GM12865 (cell line): ENCODE measurements at regions not wholly inside any gene's neighbourhood (a gene's known extent, or its start where the extent isn't known, plus 50 kb on each side); places are given as distances from the start of the nearest gene placed in this dataset.

Experiments
- DNase-seq: peaks from one replicate; pipeline ENCODE4 v3.0.0; 2010; ENCODE audit warnings: low read depth
- H3K4me3 ChIP-seq: 2 replicates; pipeline ENCODE4 v1.5.1; 2011; ENCODE audit warnings: mild to moderate bottlenecking, low read depth, low read length, control low read depth
- TF ChIP-seq, protein P1 (sequence below): IDR thresholded peaks from 2 replicates; pipeline ENCODE4 v1.5.1; 2011; ENCODE audit warnings: low read length, control low read depth, low read depth, inconsistent platforms; ENCODE audit not compliant: insufficient read depth; ENCODE audit errors: missing control alignments

DNA sequence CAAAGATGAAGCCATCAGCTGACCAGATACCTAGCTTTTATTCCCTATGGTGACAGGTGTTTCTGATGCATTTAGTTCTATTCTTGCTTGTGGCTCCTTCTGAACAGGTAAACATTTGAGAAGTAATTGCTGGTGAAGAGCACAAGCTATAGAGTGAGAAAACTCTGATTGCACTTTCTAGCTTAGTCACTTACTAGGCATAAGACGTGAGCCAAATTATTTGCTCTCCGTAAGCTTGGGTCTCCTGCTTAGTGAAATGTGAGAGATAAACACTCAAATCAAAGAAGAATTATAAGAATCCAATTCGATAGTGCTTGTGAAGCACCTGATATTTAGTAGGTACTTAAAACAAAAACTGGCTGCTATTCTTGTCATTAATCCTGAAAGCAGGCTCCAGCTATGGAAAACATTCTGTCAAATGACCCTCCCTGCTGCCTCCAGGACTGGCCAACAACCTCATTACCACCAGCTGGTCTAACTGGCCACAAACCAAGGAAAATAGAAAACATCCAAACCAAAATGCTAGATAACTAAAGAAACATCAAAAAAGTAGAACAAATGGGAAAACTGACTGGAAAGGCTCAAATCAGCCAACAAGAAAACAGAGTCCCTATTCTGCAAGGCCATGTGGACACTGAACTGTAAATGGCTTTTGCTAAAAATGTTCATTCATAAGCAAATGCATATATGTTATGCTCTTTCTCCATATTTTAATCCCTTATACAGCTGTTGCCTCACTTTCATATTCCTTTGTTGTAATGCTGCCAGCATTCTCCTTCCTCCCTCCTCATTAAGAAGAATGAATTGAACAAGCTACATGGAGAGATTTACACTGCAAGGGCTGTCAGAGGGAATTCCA, 616.1 kb downstream of the DTWD2 start:
- no peak for DNase-seq
- H3K4me3 ChIP-seq, result no peak overlapping the region
- TF ChIP-seq, protein P1, sequence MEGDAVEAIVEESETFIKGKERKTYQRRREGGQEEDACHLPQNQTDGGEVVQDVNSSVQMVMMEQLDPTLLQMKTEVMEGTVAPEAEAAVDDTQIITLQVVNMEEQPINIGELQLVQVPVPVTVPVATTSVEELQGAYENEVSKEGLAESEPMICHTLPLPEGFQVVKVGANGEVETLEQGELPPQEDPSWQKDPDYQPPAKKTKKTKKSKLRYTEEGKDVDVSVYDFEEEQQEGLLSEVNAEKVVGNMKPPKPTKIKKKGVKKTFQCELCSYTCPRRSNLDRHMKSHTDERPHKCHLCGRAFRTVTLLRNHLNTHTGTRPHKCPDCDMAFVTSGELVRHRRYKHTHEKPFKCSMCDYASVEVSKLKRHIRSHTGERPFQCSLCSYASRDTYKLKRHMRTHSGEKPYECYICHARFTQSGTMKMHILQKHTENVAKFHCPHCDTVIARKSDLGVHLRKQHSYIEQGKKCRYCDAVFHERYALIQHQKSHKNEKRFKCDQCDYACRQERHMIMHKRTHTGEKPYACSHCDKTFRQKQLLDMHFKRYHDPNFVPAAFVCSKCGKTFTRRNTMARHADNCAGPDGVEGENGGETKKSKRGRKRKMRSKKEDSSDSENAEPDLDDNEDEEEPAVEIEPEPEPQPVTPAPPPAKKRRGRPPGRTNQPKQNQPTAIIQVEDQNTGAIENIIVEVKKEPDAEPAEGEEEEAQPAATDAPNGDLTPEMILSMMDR, result no peak

DNA sequence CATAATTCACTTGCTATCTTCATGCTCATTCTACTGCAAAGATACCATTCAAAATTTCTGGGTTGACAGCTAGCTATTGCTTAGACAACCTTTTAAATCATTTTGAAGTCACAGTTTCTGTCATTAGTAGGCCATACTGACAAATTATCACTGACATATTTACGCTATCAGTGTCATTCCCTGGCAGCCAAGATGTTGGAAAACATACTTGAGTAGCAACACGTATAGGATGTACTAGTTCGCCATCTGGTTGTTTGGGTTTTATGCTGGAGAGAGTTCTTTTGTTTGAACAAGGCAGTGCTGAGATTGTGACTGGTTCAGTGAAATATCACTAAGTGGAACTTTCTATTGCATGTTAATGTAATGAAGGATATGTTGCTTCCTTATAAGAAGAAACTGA, 621.9 kb downstream of the DTWD2 start:
- DNase-seq, result no peak
- TF ChIP-seq, protein P1, result no peak
- no peak overlapping the region for H3K4me3 ChIP-seq

DNA sequence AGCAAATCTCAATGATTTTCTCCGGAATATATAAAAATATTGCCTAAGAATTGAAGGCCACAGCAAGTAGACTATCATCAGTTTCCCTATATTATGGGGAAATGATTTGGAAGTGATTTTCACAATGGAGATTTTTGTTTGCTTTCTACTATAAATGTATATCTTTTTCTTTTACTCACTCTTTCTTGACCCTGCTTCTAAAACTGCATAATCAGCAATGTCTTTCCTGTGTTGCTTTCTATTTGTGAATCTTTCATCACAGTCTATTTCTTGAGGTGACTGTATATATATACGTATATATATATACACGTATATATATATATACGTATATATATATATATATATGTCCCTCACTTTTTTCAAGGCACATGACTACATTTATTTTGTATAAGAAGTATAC, 622.6 kb downstream of the DTWD2 start:
- TF ChIP-seq, protein P1, result no peak
- H3K4me3 ChIP-seq, result no peak overlapping the region
- DNase-seq, result no peak

DNA sequence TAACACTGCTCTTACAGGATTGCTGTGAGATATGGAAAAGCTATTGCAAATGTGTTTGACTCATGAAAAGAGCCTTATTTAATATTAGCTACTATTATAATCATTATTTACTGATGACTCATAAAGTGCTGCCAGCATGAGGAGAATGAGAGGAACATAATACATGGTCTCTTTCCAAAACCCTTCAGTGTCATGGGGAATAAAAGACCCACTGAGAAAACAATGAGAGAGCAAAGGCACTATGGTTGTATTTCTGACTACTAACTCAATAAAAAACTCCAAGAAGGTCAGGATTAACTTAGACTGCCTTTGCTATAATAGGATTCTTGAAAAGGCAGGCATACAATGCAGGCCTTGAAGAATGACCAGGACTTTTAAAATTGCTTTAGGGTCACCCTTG, 633.5 kb downstream of the DTWD2 start:
- DNase-seq, result no peak
- no peak overlapping the region for H3K4me3 ChIP-seq
- TF ChIP-seq, protein P1, result no peak

DNA sequence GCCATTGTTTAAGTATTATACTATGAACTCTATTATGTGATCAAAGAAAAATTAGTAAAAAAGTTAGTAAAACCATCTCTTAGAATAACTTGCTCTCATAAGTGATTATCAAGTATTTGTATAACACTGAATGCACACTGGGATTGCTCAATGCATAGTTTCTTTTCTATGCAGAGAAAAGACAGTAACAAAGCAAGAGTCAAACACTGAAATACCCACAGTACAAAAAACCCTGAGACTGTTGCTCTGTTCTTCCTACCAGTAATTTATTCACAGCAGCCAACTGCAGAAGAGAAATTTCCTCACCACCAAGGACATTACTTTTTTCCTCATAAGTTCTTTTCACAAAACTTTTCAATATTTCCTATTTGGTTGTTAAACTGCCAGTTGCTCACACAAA, 634.4 kb downstream of the DTWD2 start:
- no peak overlapping the region for H3K4me3 ChIP-seq
- TF ChIP-seq, protein P1, result no peak
- no peak for DNase-seq

DNA sequence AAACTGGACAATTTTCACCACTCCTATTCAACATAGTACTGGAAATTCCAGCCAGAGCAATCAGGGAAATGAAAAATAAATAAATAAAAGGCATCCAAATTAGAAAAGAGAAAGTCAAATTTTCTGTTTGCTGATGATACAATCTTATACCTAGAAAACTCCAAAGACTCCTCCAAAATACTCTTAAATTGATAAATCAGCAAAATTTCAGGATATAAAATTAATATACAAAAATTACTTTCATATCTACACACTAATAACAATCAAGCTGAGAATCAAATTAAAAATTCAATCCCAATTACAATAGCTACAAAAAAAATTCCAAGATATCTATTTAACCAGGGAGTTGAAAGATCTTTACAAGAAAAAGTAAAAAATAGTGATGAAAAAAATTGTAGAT, 651.9 kb downstream of the DTWD2 start:
- H3K4me3 ChIP-seq, result no peak overlapping the region
- no peak for DNase-seq
- TF ChIP-seq, protein P1, result no peak

DNA sequence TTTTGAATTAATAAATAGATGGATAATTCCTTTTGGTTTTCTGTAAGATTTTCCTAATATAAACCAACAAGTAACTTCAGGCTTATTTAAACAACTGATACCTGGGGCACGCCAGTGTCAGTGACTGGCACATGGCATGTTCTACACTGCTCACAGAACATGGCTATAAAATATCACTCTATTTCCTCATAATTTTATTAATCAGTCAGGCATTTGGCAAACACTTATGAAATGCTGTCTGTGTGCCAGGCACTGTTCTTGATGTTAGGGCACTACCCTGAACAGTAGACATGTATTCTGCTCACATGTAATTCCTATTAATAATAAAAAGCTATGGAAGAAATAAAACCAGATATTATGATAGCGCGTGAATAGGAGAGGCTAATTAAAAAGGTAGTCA, 661.0 kb downstream of the DTWD2 start:
- no peak overlapping the region for H3K4me3 ChIP-seq
- no peak for DNase-seq
- TF ChIP-seq, protein P1, result no peak
